WTC11 (cell line): ENCODE measurements at regions not wholly inside any gene's neighbourhood (a gene's known extent, or its start where the extent isn't known, plus 50 kb on each side); places are given as distances from the start of the nearest gene placed in this dataset.

Experiments used
- ATAC-seq: fragments of 200-7000 bp; cut with Tn5 transposase; 2 replicates; pipeline ENCODE4 v1.10.0; 2021; ENCODE audit warnings: mild to moderate bottlenecking, moderate library complexity
- CTCF ChIA-PET: fragments of 300-600 bp; sonication (Branson Sonifier 250); formaldehyde crosslinking; loops from one replicate; lab custom pipeline; 2021; ENCODE audit warnings: antibody characterized with exemption; lab: Charles Lee
- POLR2A ChIA-PET: fragments of 350-600 bp; sonication (Branson Sonifier 250); formaldehyde crosslinking; loops from one replicate; lab custom pipeline; 2021; ENCODE audit warnings: antibody characterized with exemption; lab: Charles Lee
- DNase-seq: peaks from one replicate; pipeline ENCODE4 v3.0.0; 2021; ENCODE audit warnings: low spot score
- H3K27ac Mint-ChIP-seq: 2 replicates; pipeline ENCODE4 v1.8.0; 2021; ENCODE audit warnings: mixed read lengths
- H3K27me3 Mint-ChIP-seq: 2 replicates; pipeline ENCODE4 v1.8.0; 2021; ENCODE audit warnings: low read depth, mild to moderate bottlenecking, moderate library complexity, mixed read lengths
- H3K36me3 Mint-ChIP-seq: 2 replicates; pipeline ENCODE4 v1.8.0; 2021; ENCODE audit warnings: mixed read lengths
- H3K4me1 Mint-ChIP-seq: 2 replicates; pipeline ENCODE4 v1.8.0; 2022; ENCODE audit warnings: mixed read lengths
- H3K4me3 Mint-ChIP-seq: 2 replicates; pipeline ENCODE4 v1.8.0; 2021; ENCODE audit warnings: mild to moderate bottlenecking, moderate library complexity, mixed read lengths
- H3K9me3 Mint-ChIP-seq: 2 replicates; pipeline ENCODE4 v1.8.0; 2021; ENCODE audit warnings: mixed read lengths
- CBFB ChIP-seq: sonication (generic); formaldehyde crosslinking; IDR thresholded peaks from 2 replicates; pipeline ENCODE4 v1.8.1; 2022; ENCODE audit warnings: mild to moderate bottlenecking, low read depth, missing genetic modification reagents
- CREB1 ChIP-seq: sonication (generic); formaldehyde crosslinking; IDR thresholded peaks from 2 replicates; pipeline ENCODE4 v1.8.0; 2023; ENCODE audit warnings: mild to moderate bottlenecking, missing genetic modification reagents
- CTCF ChIP-seq: fragments of 200-600 bp; IDR thresholded peaks from 2 replicates; pipeline ENCODE4 v1.8.0; 2022; ENCODE audit warnings: antibody characterized with exemption
- GABPB1 ChIP-seq: sonication (generic); formaldehyde crosslinking; IDR thresholded peaks from 2 replicates; pipeline ENCODE4 v1.8.1; 2023; ENCODE audit warnings: mild to moderate bottlenecking, missing genetic modification reagents
- IRF1 ChIP-seq: sonication (generic); formaldehyde crosslinking; IDR thresholded peaks from 2 replicates; pipeline ENCODE4 v1.8.0; 2023; ENCODE audit warnings: missing genetic modification reagents
- MLX ChIP-seq: sonication (generic); formaldehyde crosslinking; IDR thresholded peaks from 2 replicates; pipeline ENCODE4 v1.8.1; 2023; ENCODE audit warnings: mild to moderate bottlenecking, missing genetic modification reagents, moderate library complexity
- MXD4 ChIP-seq: fragments of 250-450 bp; sonication (Bioruptor Pico); IDR thresholded peaks from 2 replicates; pipeline ENCODE4 v1.8.0; 2021; ENCODE audit warnings: mild to moderate bottlenecking, moderate library complexity, borderline replicate concordance
- MYBL2 ChIP-seq: sonication (generic); formaldehyde crosslinking; IDR thresholded peaks from 2 replicates; pipeline ENCODE4 v1.8.1; 2023; ENCODE audit warnings: mild to moderate bottlenecking, moderate library complexity, missing genetic modification reagents
- NFE2L1 ChIP-seq: sonication (generic); formaldehyde crosslinking; IDR thresholded peaks from 2 replicates; pipeline ENCODE4 v1.8.1; 2023; ENCODE audit warnings: missing genetic modification reagents
- NR1H2 ChIP-seq: sonication (generic); formaldehyde crosslinking; IDR thresholded peaks from 2 replicates; pipeline ENCODE4 v1.9.0; 2021; ENCODE audit warnings: mild to moderate bottlenecking, moderate library complexity, missing genetic modification reagents
- OVOL2 ChIP-seq: fragments of 250-450 bp; sonication (Bioruptor Pico); IDR thresholded peaks from 2 replicates; pipeline ENCODE4 v1.9.0; 2021; ENCODE audit warnings: mild to moderate bottlenecking, borderline replicate concordance
- RORB ChIP-seq: fragments of 250-450 bp; sonication (Bioruptor Pico); IDR thresholded peaks from 2 replicates; pipeline ENCODE4 v1.9.0; 2021; ENCODE audit warnings: mild to moderate bottlenecking
- SMAD3 ChIP-seq: sonication (generic); formaldehyde crosslinking; IDR thresholded peaks from 2 replicates; pipeline ENCODE4 v1.8.0; 2022; ENCODE audit warnings: missing genetic modification reagents, mild to moderate bottlenecking, borderline replicate concordance
- STAT6 ChIP-seq: sonication (generic); formaldehyde crosslinking; conservative IDR thresholded peaks from 2 replicates; pipeline ENCODE4 v1.8.1; 2023; ENCODE audit warnings: mild to moderate bottlenecking, low read depth, missing genetic modification reagents, moderate library complexity
- USF1 ChIP-seq: sonication (generic); formaldehyde crosslinking; IDR thresholded peaks from 2 replicates; pipeline ENCODE4 v1.8.0; 2022; ENCODE audit warnings: mild to moderate bottlenecking, missing genetic modification reagents
- ZNF317 ChIP-seq: sonication (generic); formaldehyde crosslinking; IDR thresholded peaks from 2 replicates; pipeline ENCODE4 v1.8.1; 2023; ENCODE audit warnings: low read depth, mild to moderate bottlenecking, moderate library complexity, missing genetic modification reagents, borderline replicate concordance

- Mint-ChIP-seq H3K9me3 (0 out of 2 replicates have a peak, but pooled peaks cover 3% of the 10 kb centered on the region), H3K27ac (no peak overlapping the region), H3K4me3 (no peak overlapping the region), H3K27me3 (no peaks in the 10 kb centered on the region), H3K36me3 (no peaks in the 10 kb centered on the region), H3K4me1 (peaks cover 3% of the 10 kb centered on the region; the same call in 1 of the 2 replicates)
- DNase-seq, result no peak
- TF ChIP-seq GABPB1 (CRISPR knock-in tag), result no peak
- no peak for TF ChIP-seq CBFB (CRISPR knock-in tag)
- ChIA-PET CTCF (no interaction called here), POLR2A (no interaction called here)
- no peak for ATAC-seq
Observed at GRCh38 chr16:64409783-64410210, 712.1 kb downstream of the CDH11 start.

GRCh38 chr16:64408699-64409098 lies 713.2 kb downstream of the CDH11 start:
- Mint-ChIP-seq H3K27ac (no peak overlapping the region), H3K4me3 (no peak overlapping the region), H3K27me3 (no peaks in the 10 kb centered on the region), H3K36me3 (no peaks in the 10 kb centered on the region), H3K9me3 (0 out of 2 replicates have a peak, but pooled peaks cover under 1% of the 10 kb centered on the region), H3K4me1 (peaks cover 3% of the 10 kb centered on the region; the same call in 1 of the 2 replicates)
- TF ChIP-seq SMAD3 (CRISPR knock-in tag) (no peak), OVOL2 (no peak)
- ATAC-seq (no peak; the same call in 1 of the 2 replicates), DNase-seq (no peak)
- CTCF ChIA-PET, result interaction anchor here (0.6 kb wide), 1 partner anchor 377 kb away, joined by 3 read pairs; no protein-coding TSS in a partner anchor
- POLR2A ChIA-PET, result no interaction called here

GRCh38 chr16:64406770-64407181 lies 715.1 kb downstream of the CDH11 start:
- H3K4me1 Mint-ChIP-seq, result peaks cover 3% of the 10 kb centered on the region; the same call in 1 of the 2 replicates
- ATAC-seq, result no peak
- H3K9me3 Mint-ChIP-seq, result no peaks in the 10 kb centered on the region
- H3K36me3 Mint-ChIP-seq, result no peaks in the 10 kb centered on the region
- H3K27ac Mint-ChIP-seq, result no peak overlapping the region
- POLR2A ChIA-PET, result no interaction called here
- no peak for TF ChIP-seq NR1H2 (CRISPR knock-in tag)
- TF ChIP-seq MYBL2 (CRISPR knock-in tag), result no peak
- TF ChIP-seq IRF1, result no peak
- TF ChIP-seq CREB1, result no peak
- no peak for TF ChIP-seq MXD4
- TF ChIP-seq NFE2L1 (CRISPR knock-in tag), result no peak
- no peak for TF ChIP-seq ZNF317 (CRISPR knock-in tag)
- TF ChIP-seq, all 79 proteins: peak for 0
- CTCF ChIA-PET, result no interaction called here
- no peak for DNase-seq
- no peak overlapping the region for H3K4me3 Mint-ChIP-seq
- no peaks in the 10 kb centered on the region for H3K27me3 Mint-ChIP-seq

GRCh38 chr16:64403352-64403751 lies 718.5 kb downstream of the CDH11 start:
- Mint-ChIP-seq H3K4me1 (no peaks in the 10 kb centered on the region), H3K4me3 (no peak overlapping the region), H3K27ac (no peak overlapping the region), H3K36me3 (no peaks in the 10 kb centered on the region), H3K9me3 (no peaks in the 10 kb centered on the region), H3K27me3 (no peaks in the 10 kb centered on the region)
- POLR2A ChIA-PET, result no interaction called here
- CTCF ChIA-PET, result no interaction called here
- no peak for ATAC-seq
- no peak for DNase-seq
- TF ChIP-seq CTCF (no peak), USF1 (CRISPR knock-in tag) (no peak), MLX (no peak), IRF1 (no peak), RORB (CRISPR knock-in tag) (no peak), STAT6 (no peak)
